Neural progenitor cell (in vitro differentiated cells): ENCODE measurements at regions not wholly inside any gene's neighbourhood (a gene's known extent, or its start where the extent isn't known, plus 50 kb on each side); places are given as distances from the start of the nearest gene placed in this dataset.

Experiments used
- EZH2 ChIP-seq: fragments of 200-600 bp; sonication (generic); IDR thresholded peaks from 2 replicates; pipeline ENCODE4 v1.6.1; 2017; ENCODE audit warnings: antibody characterized with exemption, mild to moderate bottlenecking, moderate library complexity
- TF ChIP-seq, protein P1 (sequence below): fragments of 200-600 bp; sonication (generic); IDR thresholded peaks from 2 replicates; pipeline ENCODE4 v1.5.1; 2017; ENCODE audit warnings: antibody characterized with exemption, mild to moderate bottlenecking

DNA sequence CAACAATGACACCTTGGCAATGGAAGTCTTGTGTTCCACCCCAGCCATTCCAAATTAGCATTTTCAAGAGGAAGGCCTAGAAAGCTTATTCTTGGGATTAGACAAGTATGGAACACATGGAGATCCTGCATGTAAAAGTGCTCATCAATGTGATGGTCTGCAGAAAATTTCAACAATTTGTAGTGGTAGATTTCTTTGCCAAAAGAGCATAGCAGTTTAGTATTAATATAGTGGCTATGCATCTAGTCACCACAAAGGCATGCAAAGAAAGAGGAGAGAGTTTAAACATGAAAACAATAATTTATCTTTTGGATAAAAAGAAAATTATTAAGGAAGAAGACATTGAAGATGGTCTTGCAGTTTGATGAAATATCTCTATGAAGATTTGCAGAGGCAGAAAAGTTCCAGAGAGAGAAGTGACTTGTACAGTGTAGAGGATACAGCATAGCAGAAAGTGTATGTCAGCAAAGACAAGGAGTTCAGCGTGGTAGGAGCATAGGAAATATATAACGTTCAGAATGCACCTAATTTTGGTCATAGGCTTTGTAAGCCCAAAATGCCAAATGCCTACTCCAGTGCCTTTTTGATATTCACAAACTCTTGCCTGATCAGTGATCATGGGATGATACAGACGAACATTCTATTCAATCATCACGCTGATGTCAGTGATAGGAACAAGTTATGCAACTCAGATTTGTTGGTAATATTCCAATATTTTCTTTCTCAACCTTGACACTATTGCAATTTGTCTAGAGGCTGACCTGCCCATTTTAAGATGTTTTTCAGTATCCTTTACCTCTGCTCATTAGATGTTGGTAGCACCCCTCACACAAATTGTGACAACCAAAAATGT is 727.9 kb upstream of the SOX9 start:
- TF ChIP-seq, protein P1, sequence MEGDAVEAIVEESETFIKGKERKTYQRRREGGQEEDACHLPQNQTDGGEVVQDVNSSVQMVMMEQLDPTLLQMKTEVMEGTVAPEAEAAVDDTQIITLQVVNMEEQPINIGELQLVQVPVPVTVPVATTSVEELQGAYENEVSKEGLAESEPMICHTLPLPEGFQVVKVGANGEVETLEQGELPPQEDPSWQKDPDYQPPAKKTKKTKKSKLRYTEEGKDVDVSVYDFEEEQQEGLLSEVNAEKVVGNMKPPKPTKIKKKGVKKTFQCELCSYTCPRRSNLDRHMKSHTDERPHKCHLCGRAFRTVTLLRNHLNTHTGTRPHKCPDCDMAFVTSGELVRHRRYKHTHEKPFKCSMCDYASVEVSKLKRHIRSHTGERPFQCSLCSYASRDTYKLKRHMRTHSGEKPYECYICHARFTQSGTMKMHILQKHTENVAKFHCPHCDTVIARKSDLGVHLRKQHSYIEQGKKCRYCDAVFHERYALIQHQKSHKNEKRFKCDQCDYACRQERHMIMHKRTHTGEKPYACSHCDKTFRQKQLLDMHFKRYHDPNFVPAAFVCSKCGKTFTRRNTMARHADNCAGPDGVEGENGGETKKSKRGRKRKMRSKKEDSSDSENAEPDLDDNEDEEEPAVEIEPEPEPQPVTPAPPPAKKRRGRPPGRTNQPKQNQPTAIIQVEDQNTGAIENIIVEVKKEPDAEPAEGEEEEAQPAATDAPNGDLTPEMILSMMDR = no peak
- TF ChIP-seq EZH2 = no peak
